SK-N-MC (cell line): ENCODE measurements at regions not wholly inside any gene's neighbourhood (a gene's known extent, or its start where the extent isn't known, plus 50 kb on each side); places are given as distances from the start of the nearest gene placed in this dataset.

ENCODE experiments used
- EZH2 ChIP-seq: fragments of 200-600 bp; sonication (generic); IDR thresholded peaks from one replicate; pipeline ENCODE4 v1.6.1; 2017; ENCODE audit warnings: antibody characterized with exemption
- POLR2AphosphoS5 ChIP-seq: IDR thresholded peaks from 2 replicates; pipeline ENCODE4 v1.6.1; 2012; ENCODE audit warnings: mild to moderate bottlenecking, low read depth, low read length, borderline replicate concordance

DNA sequence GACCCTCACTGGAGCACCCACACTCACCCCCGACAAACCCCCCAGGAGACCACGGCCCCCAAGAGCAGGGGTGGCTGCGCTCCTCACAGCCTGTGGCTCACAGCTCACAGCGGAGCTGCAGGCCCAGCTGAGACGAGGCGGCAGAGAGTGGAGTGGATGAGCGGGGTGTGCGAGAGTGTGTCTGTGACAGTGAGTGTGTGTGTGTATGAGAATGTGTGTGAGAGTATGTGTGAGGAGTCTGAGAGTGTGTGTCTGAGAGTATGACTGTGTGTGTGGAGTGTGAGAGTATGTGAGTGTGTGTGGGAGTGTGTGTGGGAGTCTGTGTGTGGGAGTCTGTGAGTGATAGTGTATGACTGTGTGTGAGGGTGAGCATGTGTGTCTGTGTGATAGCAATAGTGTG is 55.3 kb upstream of the ID2 start:
- TF ChIP-seq POLR2AphosphoS5 (no peak), EZH2 (no peak)
